GM08714 (cell line): ENCODE measurements at regions not wholly inside any gene's neighbourhood (a gene's known extent, or its start where the extent isn't known, plus 50 kb on each side); places are given as distances from the start of the nearest gene placed in this dataset.

Experiments
- H3K4me3 ChIP-seq: fragments of 200-500 bp; sonication (Bioruptor generic); 2 replicates; pipeline ENCODE4 v1.5.1; 2014; ENCODE audit warnings: mild to moderate bottlenecking, low read length, inconsistent platforms
- ZNF274 ChIP-seq: IDR thresholded peaks from 2 replicates; pipeline ENCODE4 v1.6.1; 2012; ENCODE audit warnings: mild to moderate bottlenecking, low read depth, low read length

DNA sequence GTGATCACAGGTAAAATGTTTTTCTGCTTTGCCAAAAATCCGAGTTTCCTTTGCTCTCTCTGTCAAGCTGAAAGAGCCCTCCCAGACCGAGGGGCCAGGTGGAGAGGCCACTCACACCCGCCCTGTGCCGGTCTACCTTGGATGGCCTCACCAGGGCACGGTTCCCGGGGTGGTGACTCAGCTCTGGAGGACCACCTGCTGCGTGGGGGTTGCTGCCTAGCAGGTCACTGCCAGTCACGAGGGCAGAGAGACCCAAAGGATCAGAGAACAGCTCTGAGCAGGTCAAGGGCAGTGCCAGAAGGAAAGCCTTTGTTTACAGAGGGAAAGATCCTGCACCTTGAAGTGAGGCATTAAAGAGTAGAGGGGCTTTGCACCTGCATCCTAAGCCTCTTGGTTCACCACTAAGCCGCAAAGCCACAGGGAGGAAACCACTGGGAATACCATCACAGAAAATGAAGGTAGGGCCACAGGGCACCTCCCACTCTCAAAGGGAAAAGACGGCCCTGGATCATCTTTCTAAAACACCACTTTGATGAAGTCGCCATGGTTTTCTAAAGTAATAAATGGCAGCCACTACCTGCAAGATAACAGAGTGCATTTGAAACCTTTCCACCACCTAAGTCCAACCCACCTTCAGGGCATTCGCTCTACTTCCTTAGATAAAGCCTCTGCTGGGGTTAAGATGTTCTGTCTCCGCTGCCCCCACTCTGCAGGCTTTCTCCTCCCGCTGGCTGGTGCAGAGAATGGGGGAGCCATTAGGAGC is 160.3 kb upstream of the KLF14 start:
- H3K4me3 ChIP-seq: no peak overlapping the region
- no peak for TF ChIP-seq ZNF274

DNA sequence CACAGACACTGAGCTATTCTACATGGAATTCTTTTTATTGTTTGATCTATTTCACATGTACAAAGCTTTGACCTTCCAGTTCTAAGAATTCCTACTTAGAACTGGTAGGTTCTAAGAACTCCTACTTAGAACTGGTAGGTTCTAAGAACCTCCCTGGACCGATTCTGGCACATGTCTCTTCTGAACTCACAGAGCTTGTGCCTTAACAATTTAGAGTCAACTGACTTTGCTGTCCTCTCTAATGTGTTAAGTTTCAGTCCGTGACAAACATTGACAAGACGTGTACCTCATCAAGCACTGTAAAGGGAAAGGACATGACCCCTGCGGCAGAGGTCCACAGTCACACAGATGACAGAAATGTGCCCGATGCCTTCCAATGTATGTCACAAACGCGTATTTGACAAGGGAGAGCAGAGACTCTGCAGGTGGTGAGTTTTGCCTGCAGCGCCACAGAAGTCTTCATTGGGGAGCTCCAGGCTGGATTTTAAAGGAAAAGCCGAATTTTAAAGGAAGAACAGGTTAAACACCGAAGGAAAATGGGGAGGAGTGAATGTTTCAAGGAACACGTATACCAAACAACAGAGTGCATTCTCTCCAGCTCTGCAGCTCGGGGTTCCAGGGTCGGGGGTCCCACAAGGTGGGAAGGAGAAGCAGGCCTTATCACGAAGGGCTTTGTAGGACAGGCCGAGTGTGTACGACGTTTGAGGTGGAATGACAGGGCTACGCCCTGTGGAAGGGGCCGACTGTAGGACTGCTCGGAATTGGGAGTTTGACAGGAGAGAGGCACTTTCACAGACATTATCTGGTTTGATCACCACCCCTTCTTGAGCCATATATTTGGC is 161.1 kb upstream of the KLF14 start:
- TF ChIP-seq ZNF274: no peak
- H3K4me3 ChIP-seq: no peak overlapping the region

DNA sequence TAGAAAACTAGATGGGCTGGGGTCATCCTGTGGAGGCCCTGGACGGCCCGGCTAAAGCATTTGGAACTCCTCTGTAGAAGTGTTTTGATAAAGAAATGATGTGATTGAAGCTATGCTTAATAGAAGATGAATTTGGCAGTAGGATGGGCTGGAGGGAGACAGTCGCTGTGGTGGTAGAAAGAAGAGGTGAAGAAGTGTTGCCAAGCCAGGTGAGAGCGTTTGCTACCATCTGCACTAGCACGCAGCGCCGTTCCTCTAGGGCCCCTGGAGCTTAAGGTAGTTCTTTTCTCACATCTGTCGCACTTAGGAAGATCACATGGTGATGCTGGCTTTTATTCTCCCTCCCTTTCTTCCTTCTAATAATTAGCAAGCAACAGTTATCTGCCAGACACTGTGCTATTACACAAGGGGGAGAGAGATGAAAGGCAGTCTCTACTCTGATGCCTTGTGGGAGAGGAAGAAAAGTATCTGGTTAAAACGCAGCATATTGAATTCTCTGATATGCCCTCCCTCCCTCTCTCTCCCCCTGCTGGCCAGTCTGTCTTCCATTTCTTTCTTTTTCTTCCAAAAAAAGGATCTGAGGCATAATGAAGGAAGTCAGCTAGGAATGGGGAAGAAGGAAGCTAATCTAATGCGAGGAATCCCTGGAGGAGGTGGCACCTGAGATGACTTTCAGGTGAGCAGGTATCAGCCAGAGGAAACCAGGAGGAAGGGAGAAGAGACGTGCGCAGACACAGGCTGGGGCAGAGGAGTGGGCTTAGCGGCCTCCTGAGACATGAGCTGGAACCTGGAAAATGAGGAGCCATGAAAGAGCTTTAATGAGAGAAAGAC is 162.3 kb upstream of the KLF14 start:
- no peak overlapping the region for H3K4me3 ChIP-seq
- no peak for TF ChIP-seq ZNF274

DNA sequence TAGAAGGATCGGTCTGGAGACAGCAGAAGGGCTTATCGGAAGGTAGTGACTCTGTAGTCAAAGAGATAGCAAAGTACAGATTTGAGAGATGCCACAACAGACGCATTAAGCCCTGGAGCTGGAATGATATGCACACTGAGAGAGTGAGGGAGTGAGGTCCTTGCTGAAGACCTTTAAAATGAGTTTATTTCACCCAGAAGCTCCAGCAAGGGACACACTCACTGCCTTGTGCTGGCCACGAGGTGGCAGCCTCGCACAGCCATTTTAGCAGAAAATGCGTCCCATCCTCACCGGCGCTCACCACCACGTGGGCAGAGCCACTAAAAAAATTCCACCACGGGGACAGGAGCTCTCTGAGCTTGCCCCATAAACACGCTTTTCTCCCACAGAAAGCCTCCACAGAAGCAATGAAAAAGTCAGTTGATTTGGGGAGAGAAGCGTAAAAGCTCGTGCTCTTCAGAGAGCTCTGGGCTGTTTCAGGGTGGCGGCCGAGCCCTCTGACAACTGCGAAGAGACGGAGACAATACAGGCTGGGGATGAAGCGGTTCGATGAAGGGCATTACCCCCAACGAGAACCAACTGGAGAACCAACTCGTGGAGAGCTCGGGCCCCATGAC is 163.0 kb upstream of the KLF14 start:
- no peak for TF ChIP-seq ZNF274
- H3K4me3 ChIP-seq: no peak overlapping the region

DNA sequence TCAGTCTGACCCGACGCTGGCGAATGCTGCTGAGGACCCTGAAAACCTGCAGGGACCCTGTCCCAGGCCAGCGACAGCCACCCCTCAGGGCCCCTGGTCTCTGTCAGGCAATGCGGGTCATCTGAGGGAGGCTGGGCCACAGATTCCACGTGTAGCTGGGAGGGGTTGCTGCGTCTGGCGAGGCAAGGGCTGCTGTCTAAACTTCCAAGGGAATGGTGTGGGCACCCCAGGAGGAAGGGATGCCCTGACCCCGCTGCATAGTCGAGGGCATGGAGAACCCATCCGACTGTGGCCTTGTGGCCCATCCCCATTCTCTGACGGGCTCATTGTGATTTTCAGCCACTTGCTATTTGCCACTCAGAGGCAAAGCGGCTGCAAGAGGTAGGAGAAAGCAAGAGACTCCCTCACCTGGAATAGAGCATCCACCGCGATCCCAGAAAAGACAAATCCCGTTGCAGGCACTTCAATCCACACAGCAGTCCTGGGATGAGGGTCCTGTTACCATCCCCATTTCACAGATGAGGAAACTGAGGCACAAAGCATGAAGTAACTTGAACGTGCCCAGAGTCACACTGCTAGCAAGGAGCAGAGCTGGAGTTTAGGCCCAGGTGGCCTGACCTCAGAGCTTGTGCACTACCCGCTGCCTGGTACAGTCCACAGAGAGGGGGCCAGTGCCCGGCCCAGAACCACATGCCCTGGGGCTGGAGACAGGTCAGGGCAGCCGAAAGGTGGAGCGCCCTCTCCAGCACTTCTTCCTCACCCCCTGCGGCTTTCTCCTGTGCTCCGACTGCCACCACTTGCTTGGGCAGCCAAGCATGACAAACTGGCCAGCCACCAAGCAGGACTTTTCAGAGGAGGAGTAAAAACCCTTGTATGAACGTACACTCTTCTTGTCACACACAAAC is 163.8 kb upstream of the KLF14 start:
- H3K4me3 ChIP-seq: no peak overlapping the region
- no peak for TF ChIP-seq ZNF274

DNA sequence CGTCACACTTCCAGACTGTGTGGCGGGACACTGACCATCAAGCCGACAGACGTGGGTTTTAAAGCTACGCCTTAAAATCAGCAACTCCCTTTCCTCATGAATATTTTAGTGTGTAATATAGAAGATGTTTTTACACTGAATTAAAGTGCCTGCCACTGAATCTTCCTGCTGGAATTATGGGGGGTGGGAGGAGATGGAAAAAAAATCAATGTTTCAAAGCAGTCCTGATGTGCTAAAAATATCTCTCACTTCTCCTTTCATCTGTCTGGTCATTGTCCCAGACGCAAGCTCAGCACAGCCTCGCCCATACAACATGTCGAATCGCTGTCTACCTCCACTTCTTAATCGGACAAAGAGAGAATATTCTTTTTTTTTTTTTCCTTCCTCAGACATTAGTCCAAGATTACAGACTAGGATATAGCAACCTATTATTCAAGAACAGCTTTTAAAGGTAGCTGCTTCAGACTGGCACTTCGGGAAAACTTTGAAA is 165.1 kb upstream of the KLF14 start:
- no peak for TF ChIP-seq ZNF274
- H3K4me3 ChIP-seq: no peak overlapping the region

DNA sequence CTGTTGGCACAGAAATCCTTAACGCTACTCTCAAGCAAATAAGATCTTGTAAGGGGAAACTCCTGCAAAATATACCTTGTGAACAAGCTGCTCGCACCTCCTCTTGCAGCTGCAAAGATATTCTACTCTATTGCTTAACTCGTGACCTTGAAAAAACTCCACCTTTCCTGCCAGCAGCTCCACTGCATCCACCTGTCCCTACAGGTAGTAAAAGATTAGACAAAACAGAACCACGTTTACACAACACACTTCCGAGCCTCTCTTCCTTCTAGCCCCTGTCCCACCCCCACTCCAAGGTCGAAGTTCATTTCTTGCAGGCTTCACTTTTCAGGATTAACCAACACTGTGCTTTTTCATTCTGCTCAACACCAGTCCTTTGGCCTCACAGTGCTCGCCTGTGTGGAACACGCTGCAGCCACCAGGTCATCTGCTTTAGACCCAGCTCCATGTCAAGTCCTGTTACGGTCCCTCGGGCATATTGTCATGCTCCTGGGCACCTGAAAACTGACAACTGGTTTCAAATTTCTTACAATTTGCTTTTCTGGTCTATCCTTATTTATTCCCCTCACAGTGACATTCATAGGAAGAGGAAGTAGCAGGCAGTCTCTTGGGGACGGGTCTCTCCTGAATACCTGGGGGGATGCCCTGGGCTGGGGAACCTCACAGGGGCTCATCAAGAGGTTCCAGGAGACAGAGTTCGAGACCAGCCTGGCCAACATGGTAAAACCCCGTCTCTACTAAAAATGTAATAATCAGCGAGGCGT is 165.8 kb upstream of the KLF14 start:
- no peak for TF ChIP-seq ZNF274
- H3K4me3 ChIP-seq: no peak overlapping the region

DNA sequence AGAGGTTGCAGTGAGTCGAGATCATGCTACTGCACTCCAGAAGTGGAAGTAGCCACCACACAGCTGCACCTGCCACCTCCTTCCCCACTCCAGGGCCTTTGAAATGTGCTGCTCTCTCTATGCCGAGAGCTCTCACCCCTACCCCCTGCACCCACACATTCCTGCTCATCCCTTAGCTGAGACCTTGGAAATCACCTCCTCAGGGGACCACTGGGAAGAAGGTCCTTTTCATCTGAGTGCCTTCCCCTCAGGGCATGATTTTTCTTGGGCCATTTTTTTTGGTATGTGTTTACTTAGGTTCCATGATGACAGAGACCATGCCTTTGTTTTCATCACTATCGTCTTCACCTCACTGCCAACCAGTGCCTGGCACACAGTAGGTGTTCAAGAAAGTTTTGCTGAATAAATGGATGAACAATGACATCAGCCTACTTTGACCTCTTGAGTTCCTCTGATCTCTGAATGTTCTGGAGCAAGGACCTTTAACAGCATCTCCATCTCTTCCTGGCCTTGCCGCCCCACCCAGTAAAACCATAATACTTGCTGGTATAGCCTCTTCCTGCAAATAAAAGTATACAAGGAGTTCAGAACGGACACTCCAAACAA is 166.6 kb upstream of the KLF14 start:
- TF ChIP-seq ZNF274: no peak
- no peak overlapping the region for H3K4me3 ChIP-seq

DNA sequence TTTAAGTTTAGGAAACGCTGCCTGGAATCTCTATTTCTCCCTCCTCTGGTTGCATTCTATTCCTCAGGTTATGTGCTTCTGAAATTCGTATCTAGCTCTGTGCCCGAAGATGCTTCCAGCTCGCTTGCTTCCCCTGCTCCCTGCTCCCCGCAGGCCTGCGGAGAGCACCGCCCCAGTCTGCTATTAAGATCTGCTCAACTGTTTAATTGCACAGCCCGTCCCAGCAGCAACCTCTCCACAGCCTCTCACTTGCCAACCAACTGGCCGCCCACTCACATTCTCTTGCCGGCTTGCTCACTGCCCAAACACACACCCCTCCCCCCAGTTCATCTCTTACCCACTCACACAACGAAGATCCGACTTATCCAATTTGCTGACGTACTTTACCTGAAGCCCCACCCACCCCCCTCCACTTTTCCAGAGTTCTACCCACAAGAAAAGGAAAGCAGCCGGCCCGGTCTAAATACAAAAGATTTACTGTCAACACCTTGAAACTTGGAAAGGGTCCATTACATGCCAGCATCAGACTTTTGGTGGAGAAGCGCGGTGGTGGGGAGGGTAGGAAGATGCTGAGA is 167.3 kb upstream of the KLF14 start:
- no peak for TF ChIP-seq ZNF274
- H3K4me3 ChIP-seq: no peak overlapping the region

DNA sequence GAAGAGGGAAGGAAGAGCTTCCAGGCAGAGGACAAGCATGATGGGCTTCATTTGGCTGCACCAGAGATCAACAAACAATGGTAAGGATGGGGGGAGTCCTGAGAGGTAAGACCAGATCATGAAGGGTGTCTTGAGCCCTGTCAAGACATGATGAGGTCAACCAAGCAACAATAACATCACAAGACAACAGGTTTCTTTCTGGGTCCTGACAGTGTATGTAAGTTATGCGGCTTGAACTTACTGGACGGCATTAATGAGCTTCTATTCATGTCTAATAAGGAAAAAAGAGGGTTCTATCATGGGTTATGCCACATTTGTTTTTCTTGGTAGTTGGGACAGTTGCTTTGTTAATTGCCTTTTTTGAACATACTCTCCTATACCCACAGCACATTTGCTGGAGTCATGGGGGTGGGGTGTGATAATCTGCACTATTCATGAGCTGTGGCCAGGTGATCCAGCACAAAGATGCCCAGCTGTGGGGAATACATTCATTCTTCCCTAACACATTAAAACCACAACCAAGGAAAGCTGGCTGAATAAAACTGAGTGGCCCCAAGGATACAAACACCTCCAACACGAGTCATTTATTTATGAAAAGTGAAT is 168.8 kb upstream of the KLF14 start:
- no peak overlapping the region for H3K4me3 ChIP-seq
- TF ChIP-seq ZNF274: no peak

DNA sequence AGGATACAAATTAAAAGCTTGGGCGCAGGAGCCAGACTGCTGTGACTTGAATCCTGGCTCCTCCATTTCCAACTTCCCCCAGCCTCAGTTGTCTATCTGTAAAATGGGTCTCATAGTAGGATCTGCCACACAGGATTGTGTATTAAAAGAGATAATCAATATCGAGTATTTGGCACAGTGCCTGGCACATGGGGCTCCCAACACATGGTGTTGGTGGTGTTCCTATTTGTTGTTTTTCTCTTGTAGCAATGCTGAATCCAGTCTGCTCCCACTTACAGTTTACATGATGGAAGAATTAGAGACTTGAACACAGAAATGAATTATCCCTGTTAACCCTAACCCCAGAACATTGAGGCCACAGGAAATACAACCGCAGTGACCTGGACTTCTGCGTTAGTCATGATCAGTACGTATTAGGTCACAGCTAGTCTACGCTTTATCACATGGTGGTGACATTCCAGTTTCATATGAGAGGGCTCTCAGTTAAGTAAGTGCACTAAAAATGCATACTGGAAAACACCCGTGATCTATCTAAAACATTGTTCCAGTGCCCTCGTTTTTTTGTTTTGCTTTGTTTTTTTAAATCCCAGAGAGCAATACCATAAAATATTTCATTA is 169.5 kb upstream of the KLF14 start:
- no peak for TF ChIP-seq ZNF274
- H3K4me3 ChIP-seq: no peak overlapping the region
